Fibroblast of lung (primary cell): ENCODE measurements at regions not wholly inside any gene's neighbourhood (a gene's known extent, or its start where the extent isn't known, plus 50 kb on each side); places are given as distances from the start of the nearest gene placed in this dataset.

Source experiments
- DNase-seq, 2 donors: peaks; one replicate each; pipeline versions ENCODE4 v3.0.0 to v3.0.0-alpha.2; 2010; ENCODE audit warnings: low read depth in 2 of 2
- H2AFZ ChIP-seq: 2 replicates; pipeline ENCODE4 v1.5.1; 2012; ENCODE audit warnings: low read length, control low read depth, inconsistent platforms
- H3K27ac ChIP-seq: 2 replicates; pipeline ENCODE4 v1.5.1; 2011; ENCODE audit warnings: low read length, control low read depth; ENCODE audit not compliant: insufficient read depth
- H3K27me3 ChIP-seq: 2 replicates; pipeline ENCODE4 v1.5.1; 2011; ENCODE audit warnings: mild to moderate bottlenecking, low read length; ENCODE audit not compliant: control insufficient read depth, insufficient read depth
- H3K36me3 ChIP-seq: 2 replicates; pipeline ENCODE4 v1.5.1; 2011; ENCODE audit warnings: low read length; ENCODE audit not compliant: control insufficient read depth, insufficient read depth
- H3K4me1 ChIP-seq: 2 replicates; pipeline ENCODE4 v1.5.1; 2011; ENCODE audit warnings: low read length; ENCODE audit not compliant: control insufficient read depth, insufficient read depth; ENCODE audit errors: extremely low read depth
- H3K4me2 ChIP-seq: 2 replicates; pipeline ENCODE4 v1.5.1; 2011; ENCODE audit warnings: low read length, control low read depth; ENCODE audit not compliant: insufficient read depth; ENCODE audit errors: extremely low read depth
- H3K4me3 ChIP-seq, 4 experiments: fragments of 200-600 bp in 1 of 4; sonication (generic) in 1 of 4; replicated peaks in 1 of 4; 2 replicates each; pipeline ENCODE4 v1.5.1; 2011 to 2016; ENCODE audit warnings: low read length in 4 of 4, low read depth in 3 of 4, mild to moderate bottlenecking in 3 of 4, control low read depth in 2 of 4, inconsistent platforms in 1 of 4, mixed read lengths in 1 of 4; ENCODE audit not compliant: insufficient read depth in 1 of 4; ENCODE audit errors: control extremely low read depth in 1 of 4
- H3K79me2 ChIP-seq: 2 replicates; pipeline ENCODE4 v1.5.1; 2012; ENCODE audit warnings: mild to moderate bottlenecking, low read length, inconsistent platforms; ENCODE audit not compliant: control insufficient read depth, insufficient read depth
- H3K9ac ChIP-seq: 2 replicates; pipeline ENCODE4 v1.5.1; 2011; ENCODE audit warnings: mild to moderate bottlenecking, low read length, control low read depth; ENCODE audit not compliant: insufficient read depth
- H3K9me3 ChIP-seq: 2 replicates; pipeline ENCODE4 v1.5.1; 2012; ENCODE audit warnings: low read depth, low read length; ENCODE audit not compliant: control insufficient read depth, insufficient read depth
- H4K20me1 ChIP-seq: 2 replicates; pipeline ENCODE4 v1.5.1; 2011; ENCODE audit warnings: low read length; ENCODE audit not compliant: control insufficient read depth, insufficient read depth; ENCODE audit errors: extremely low read depth
- CTCF ChIP-seq, 2 donors: IDR thresholded peaks in 1 of 2; conservative IDR thresholded peaks in 1 of 2; 1 replicate in 1 of 2; 2 replicates in 1 of 2; pipeline ENCODE4 v1.5.1; 2011 to 2012; ENCODE audit warnings: low read length in 2 of 2, control low read depth in 1 of 2, inconsistent platforms in 1 of 2, low read depth in 1 of 2, mild to moderate bottlenecking in 1 of 2
- EZH2 ChIP-seq: IDR thresholded peaks from 2 replicates; pipeline ENCODE4 v1.5.1; 2012; ENCODE audit warnings: low read length, control low read depth, mild to moderate bottlenecking; ENCODE audit errors: missing control alignments

- DNase-seq = no peak
- Histone ChIP-seq H4K20me1 (no peaks in the 10 kb centered on the region), H3K4me3 (no peak overlapping the region), H3K9ac (no peak overlapping the region), H2AFZ (no peak overlapping the region), H3K79me2 (no peaks in the 10 kb centered on the region), H3K27ac (no peak overlapping the region), H3K4me2 (no peak overlapping the region), H3K36me3 (no peaks in the 10 kb centered on the region), H3K9me3 (no peaks in the 10 kb centered on the region), H3K27me3 (no peaks in the 10 kb centered on the region), H3K4me1 (no peaks in the 10 kb centered on the region)
- no peak for TF ChIP-seq CTCF (conservative IDR thresholded peaks at IDR 0.05 in 1 of 2, IDR thresholded peaks at IDR 0.05 in 1 of 2; ENCODE audit: low read depth in 1 of 2, low read length in 2 of 2)
- no peak for TF ChIP-seq EZH2
These were observed 1711.2 kb downstream of the TP53TG3F start for GRCh38 chr16:35170610-35171009.

- H3K79me2 ChIP-seq = no peaks in the 10 kb centered on the region
- H3K4me1 ChIP-seq = no peaks in the 10 kb centered on the region
- H3K27ac ChIP-seq = no peak overlapping the region
- no peaks in the 10 kb centered on the region for H3K36me3 ChIP-seq
- H2AFZ ChIP-seq = no peak overlapping the region
- no peak overlapping the region for H3K4me3 ChIP-seq
- no peaks in the 10 kb centered on the region for H4K20me1 ChIP-seq
- H3K9ac ChIP-seq = no peak overlapping the region
- H3K27me3 ChIP-seq = no peaks in the 10 kb centered on the region
- H3K4me2 ChIP-seq = no peak overlapping the region
- no peaks in the 10 kb centered on the region for H3K9me3 ChIP-seq
- no peak for DNase-seq
- no peak for TF ChIP-seq CTCF (conservative IDR thresholded peaks at IDR 0.05 in 1 of 2, IDR thresholded peaks at IDR 0.05 in 1 of 2; ENCODE audit: low read depth in 1 of 2, low read length in 2 of 2)
- no peak for TF ChIP-seq EZH2
These were observed 1711.7 kb downstream of the TP53TG3F start for GRCh38 chr16:35171106-35171505.

- no peaks in the 10 kb centered on the region for H3K9me3 ChIP-seq
- DNase-seq = no peak
These were observed 1713.9 kb downstream of the TP53TG3F start for GRCh38 chr16:35173295-35173694.

More at GRCh38 chr16:35173295-35173694, 1713.9 kb downstream of the TP53TG3F start:
- Histone ChIP-seq H3K4me3 (no peak overlapping the region), H3K27me3 (no peaks in the 10 kb centered on the region), H3K4me2 (no peak overlapping the region), H3K27ac (no peak overlapping the region), H3K79me2 (no peaks in the 10 kb centered on the region), H4K20me1 (no peaks in the 10 kb centered on the region), H2AFZ (no peak overlapping the region), H3K4me1 (no peaks in the 10 kb centered on the region), H3K36me3 (no peaks in the 10 kb centered on the region), H3K9ac (no peak overlapping the region)
- TF ChIP-seq CTCF (conservative IDR thresholded peaks at IDR 0.05 in 1 of 2, IDR thresholded peaks at IDR 0.05 in 1 of 2; ENCODE audit: low read depth in 1 of 2, low read length in 2 of 2) (no peak), EZH2 (no peak)
